ENCODE measurements at regions not wholly inside any gene's neighbourhood (a gene's known extent, or its start where the extent isn't known, plus 50 kb on each side); places are given as distances from the start of the nearest gene placed in this dataset.

- TF ChIP-seq POLR2A (IDR thresholded peaks at IDR 0.05) (no peak), CTCF (IDR thresholded peaks at IDR 0.05) (no peak)
Measured at GRCh38 chr1:212181015-212181882, 104.0 kb upstream of the PPP2R5A start.
